ENCODE measurements at regions not wholly inside any gene's neighbourhood (a gene's known extent, or its start where the extent isn't known, plus 50 kb on each side); places are given as distances from the start of the nearest gene placed in this dataset.

- DNase-seq (ENCODE audit: low spot score): no peak
- Histone ChIP-seq H3K36me3 (no peaks in the 10 kb centered on the region), H3K9ac (no peak overlapping the region), H3K4me2 (no peak overlapping the region), H3F3A (ENCODE audit: low read depth) (peaks cover 11% of the 10 kb centered on the region), H3K4me1 (peaks cover 20% of the 10 kb centered on the region), H3K79me2 (ENCODE audit: low read depth) (no peaks in the 10 kb centered on the region), H4K20me1 (ENCODE audit: low read depth) (no peaks in the 10 kb centered on the region), H3K9me3 (ENCODE audit: low read depth) (no peaks in the 10 kb centered on the region), H2AFZ (replicated peaks) (no peak overlapping the region), H3K27ac (no peak overlapping the region), H3K27me3 (no peaks in the 10 kb centered on the region), H3K4me3 (no peak overlapping the region)
- TF ChIP-seq EZH2 (IDR thresholded peaks at IDR 0.05) (no peak), EZH2phosphoT487 (IDR thresholded peaks at IDR 0.05) (no peak), CTCF (IDR thresholded peaks at IDR 0.05) (no peak)
- Mint-ChIP-seq H3K27me3 (ENCODE audit: insufficient read depth, low read depth) (peaks cover 12% of the 10 kb centered on the region), H3K9me3 (no peaks in the 10 kb centered on the region), H3K27ac (no peak overlapping the region), H3K4me1 (peaks cover 3% of the 10 kb centered on the region), H3K36me3 (no peaks in the 10 kb centered on the region), H3K4me3 (no peak overlapping the region)
These were observed 113.1 kb upstream of the PCBD1 start for GRCh38 chr10:71001470-71001869.

- Histone ChIP-seq H3K4me1 (peaks cover 33% of the 10 kb centered on the region), H3K9me3 (ENCODE audit: low read depth) (no peaks in the 10 kb centered on the region), H3K36me3 (no peaks in the 10 kb centered on the region), H3K79me2 (ENCODE audit: low read depth) (no peaks in the 10 kb centered on the region), H3K27me3 (no peaks in the 10 kb centered on the region), H3K4me3 (no peak overlapping the region), H3F3A (ENCODE audit: low read depth) (peaks cover 20% of the 10 kb centered on the region), H4K20me1 (ENCODE audit: low read depth) (no peaks in the 10 kb centered on the region), H3K27ac (no peak overlapping the region), H2AFZ (replicated peaks) (no peak overlapping the region), H3K4me2 (no peak overlapping the region), H3K9ac (no peak overlapping the region)
- Mint-ChIP-seq H3K27ac (peak overlapping the region; percentile 39), H3K27me3 (ENCODE audit: insufficient read depth, low read depth) (peaks cover 13% of the 10 kb centered on the region), H3K4me1 (peaks cover 14% of the 10 kb centered on the region), H3K4me3 (peak overlapping the region; percentile 64), H3K9me3 (no peaks in the 10 kb centered on the region), H3K36me3 (no peaks in the 10 kb centered on the region)
- DNase-seq (ENCODE audit: low spot score): peak; percentile 16
- no peak for TF ChIP-seq CTCF (IDR thresholded peaks at IDR 0.05)
- TF ChIP-seq EZH2 (IDR thresholded peaks at IDR 0.05): no peak
- TF ChIP-seq EZH2phosphoT487 (IDR thresholded peaks at IDR 0.05): no peak
These were observed 116.1 kb upstream of the PCBD1 start for GRCh38 chr10:71004176-71005075.

GRCh38 chr10:71005337-71006305 lies 117.3 kb upstream of the PCBD1 start:
- no peak overlapping the region for H3K27ac ChIP-seq
- H3K4me1 ChIP-seq: peaks cover 35% of the 10 kb centered on the region
- no peak for DNase-seq (ENCODE audit: low spot score)
- Mint-ChIP-seq H3K9me3 (no peaks in the 10 kb centered on the region), H3K4me3 (no peak overlapping the region), H3K27me3 (ENCODE audit: insufficient read depth, low read depth) (peaks cover 14% of the 10 kb centered on the region), H3K36me3 (no peaks in the 10 kb centered on the region), H3K4me1 (peaks cover 16% of the 10 kb centered on the region), H3K27ac (no peak overlapping the region)
- no peak overlapping the region for H2AFZ ChIP-seq (replicated peaks)
- H3F3A ChIP-seq (ENCODE audit: low read depth): peaks cover 20% of the 10 kb centered on the region
- no peaks in the 10 kb centered on the region for H3K27me3 ChIP-seq
- no peaks in the 10 kb centered on the region for H4K20me1 ChIP-seq (ENCODE audit: low read depth)
- H3K4me3 ChIP-seq: no peak overlapping the region
- H3K4me2 ChIP-seq: peak overlapping the region; percentile 51
- no peak for TF ChIP-seq EZH2 (IDR thresholded peaks at IDR 0.05)
- TF ChIP-seq EZH2phosphoT487 (IDR thresholded peaks at IDR 0.05): no peak
- TF ChIP-seq CTCF (IDR thresholded peaks at IDR 0.05): no peak
- no peaks in the 10 kb centered on the region for H3K36me3 ChIP-seq
- H3K79me2 ChIP-seq (ENCODE audit: low read depth): no peaks in the 10 kb centered on the region
- H3K9me3 ChIP-seq (ENCODE audit: low read depth): no peaks in the 10 kb centered on the region
- no peak overlapping the region for H3K9ac ChIP-seq

All from neural progenitor cell (in vitro differentiated cells).